Endometrium (tissue), 2 donors: ENCODE measurements at regions not wholly inside any gene's neighbourhood (a gene's known extent, or its start where the extent isn't known, plus 50 kb on each side); places are given as distances from the start of the nearest gene placed in this dataset.
"Not testable (repeated sequence)": the region's sequence is repeated elsewhere in the genome, so short reads cannot be mapped to it uniquely, and the experiment has no call there.

Experiments
- FAIRE-seq: peaks from 2 replicates; lab custom pipeline; 2012; peaks lifted over from hg19 to GRCh38; lab: Jason Lieb, UNC
- donor health status: control.
- donor health status: control.

- FAIRE-seq: no peak
These were observed 249.2 kb downstream of the FRK start for GRCh38 chr6:115811541-115811940.

DNA sequence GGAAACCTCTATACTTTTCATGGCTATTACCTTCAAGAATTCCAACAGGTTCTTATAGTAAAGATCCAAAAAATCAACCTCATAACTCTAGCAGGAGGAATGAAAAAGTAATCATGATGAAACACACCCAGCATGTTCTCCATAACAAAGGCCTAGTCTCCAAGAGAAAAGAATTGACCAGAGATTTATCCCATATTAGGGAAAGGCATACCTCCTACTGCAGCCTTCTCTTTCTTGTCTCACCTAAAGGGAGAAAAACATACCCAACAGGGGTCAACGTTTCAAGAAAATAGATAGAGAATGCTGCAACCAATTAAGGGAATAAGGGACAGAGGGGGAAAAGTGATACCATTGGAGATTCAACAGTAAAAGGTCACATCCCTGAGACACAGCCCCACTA is 262.5 kb downstream of the FRK start:
- FAIRE-seq: no peak

GRCh38 chr6:115796829-115797228 is 263.9 kb downstream of the FRK start:
- FAIRE-seq: no peak

DNA sequence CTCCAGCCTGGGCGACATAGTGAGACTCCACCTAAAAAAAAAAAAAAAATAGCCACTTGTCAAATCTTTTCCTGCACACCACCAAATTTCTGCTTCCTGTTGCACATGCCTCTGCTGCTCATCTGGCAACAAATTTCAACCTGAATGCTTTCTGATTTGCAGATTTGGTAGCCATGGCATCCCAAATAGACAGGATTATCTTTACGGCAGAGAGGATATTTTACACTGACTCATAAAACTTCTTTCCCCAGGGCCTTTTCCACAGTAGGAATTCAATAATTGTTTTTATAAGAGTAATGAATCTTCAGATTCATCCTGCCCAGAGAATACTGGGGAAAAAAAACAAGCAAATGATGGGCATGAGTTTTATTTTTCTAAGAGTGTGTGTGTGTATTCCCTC is 264.6 kb downstream of the FRK start:
- FAIRE-seq: no peak

DNA sequence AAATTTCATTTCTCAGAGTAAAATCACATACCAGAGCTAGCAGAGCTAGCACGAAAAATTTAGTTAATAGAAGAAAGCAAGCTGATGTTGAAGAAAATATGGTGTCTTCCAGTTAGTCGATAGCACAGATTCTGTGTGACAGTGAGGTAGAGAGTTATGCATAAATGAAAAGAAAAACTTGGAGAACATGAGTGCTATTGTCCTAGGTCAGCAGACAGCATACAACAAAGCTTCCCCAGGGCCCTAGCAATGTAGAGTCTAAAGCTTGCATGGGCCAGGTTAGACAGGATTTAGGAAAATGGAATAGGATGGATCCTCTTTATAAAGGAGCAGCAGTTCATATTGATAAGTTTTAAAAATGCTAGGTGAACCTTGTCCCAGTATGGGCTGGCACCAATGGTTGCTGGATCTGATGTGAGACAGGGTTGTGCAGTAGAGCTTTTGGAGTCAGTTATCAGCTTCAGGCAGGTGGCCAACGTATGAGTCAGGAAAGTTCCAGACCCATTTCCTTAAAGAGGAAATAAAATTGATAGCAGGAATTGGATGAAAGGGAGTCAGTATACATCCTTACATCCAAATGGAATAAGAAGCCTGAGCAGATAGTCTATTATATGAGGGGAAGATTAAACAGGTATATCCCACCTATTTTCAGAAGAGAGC is 277.2 kb downstream of the FRK start:
- no peak for FAIRE-seq

- FAIRE-seq: no peak
These were observed 278.1 kb downstream of the FRK start for GRCh38 chr6:115782612-115783011.

DNA sequence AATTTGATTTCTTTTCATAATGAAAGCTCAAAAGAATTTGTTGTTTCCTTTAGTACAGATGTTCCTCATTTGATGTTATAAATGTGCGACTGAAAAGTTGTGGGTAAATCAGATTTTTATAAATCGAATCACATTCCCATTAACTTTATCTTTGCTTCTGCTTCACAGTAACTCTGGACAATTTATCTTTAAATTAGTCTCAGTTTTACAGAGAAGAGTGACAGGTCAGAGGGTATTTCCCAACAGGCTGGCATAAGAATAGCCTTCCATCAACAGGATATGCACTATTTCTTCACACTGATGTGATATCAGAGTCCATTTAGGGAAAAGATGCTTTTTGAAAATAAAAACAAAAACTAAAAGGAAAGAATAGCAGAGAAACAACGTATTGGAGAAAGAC is 286.9 kb downstream of the FRK start:
- FAIRE-seq: no peak

DNA sequence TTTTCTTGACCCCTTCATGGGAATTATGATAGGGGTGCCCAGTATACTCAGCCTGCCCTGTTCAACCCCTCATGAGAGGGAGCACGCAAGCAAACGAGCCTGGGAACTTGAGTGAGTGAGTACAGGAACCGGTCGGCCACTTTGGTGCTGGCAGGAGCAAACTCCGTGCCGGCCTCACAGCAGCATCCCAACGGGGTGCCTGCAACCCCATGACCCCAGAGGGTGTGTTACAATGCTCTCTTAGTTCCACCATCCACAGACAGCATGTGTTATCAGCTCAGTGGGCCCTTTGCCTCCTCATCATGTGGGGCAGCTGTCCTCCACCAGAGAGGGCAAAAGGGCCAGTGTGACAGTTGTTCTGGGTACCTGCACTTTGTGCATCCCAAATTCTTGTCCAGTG is 289.8 kb downstream of the FRK start:
- no peak for FAIRE-seq

GRCh38 chr6:115768500-115768899 is 292.2 kb downstream of the FRK start:
- FAIRE-seq: no peak

DNA sequence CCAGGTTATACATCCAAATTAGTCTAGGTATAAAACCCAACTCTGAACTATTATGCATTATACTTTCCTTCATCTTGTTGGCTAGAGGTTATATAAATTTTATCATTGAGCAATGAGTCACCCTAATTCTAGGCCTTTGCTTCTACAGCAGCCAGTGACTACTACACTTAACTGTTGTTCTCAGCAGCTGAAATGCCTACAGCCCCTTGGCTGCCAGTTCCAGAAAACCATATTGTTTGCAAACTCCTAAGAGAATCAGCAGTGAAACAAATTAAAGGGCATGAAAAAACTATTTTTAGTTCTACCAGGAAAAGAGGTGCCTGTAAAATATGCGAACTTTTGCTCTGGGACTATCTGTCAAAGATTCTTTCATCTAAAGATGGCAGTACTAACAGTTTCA is 292.8 kb downstream of the FRK start:
- no peak for FAIRE-seq

- FAIRE-seq: no peak
These were observed 293.8 kb downstream of the FRK start for GRCh38 chr6:115766745-115767462.

DNA sequence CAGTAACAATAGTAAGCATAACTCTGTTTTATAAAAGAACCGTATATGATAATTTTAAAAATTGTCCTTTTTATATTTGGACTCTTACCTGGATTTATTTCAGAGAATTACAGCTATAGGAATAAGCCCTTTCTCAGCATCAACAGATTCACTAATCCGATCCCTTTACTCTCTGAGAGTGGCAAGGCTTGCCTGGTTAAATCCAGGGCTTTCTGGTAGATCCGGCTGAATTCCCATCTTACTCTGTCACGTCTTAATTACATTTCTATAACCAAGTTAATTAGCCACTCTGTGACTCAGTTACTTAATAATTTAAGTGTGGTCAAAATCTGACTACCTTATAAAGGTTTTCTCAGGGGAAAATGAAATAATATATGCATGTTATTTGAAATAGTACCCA is 294.7 kb downstream of the FRK start:
- FAIRE-seq: no peak

- FAIRE-seq: no peak
These were observed 301.6 kb downstream of the FRK start for GRCh38 chr6:115759051-115759450.

GRCh38 chr6:115753446-115753845 is 307.2 kb downstream of the FRK start:
- no peak for FAIRE-seq

GRCh38 chr6:115750946-115751345 is 309.7 kb downstream of the FRK start:
- FAIRE-seq: no peak

DNA sequence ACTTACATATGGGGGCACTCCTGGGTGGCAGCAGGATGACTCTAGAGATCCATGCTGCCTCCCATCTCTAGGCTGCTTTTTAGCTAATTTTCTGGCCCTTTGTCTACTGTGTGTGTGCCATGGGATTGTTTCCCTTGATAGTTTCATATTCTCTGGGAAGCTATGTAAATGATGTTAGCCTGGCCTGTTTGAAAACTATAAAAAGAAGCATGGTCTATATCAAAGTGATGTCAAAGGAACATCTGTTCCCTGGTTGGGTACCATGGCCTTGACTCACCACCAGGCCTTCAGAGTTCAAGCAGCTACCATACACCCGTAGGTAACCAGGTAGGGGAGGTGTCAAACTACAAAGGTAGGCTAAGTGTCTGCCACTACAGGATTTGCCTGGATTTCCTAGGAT is 310.4 kb downstream of the FRK start:
- no peak for FAIRE-seq

DNA sequence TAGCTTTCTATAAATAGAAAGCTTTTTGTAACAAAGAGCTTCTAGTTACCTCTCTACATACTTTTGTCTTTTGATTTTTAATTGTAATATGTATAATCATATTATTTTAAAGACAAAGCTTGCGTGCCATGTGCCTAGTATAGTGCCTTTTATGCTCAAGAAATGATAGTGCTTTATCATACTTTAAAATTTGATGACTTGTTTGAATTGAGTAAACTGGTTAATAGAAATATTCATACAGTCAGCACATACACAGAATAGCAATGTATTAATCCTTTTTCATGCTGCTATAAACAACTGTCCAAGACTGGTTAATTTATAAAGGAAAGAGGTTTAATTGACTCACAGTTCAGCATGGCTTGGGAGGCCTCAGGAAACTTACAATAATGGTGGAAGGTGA is 313.0 kb downstream of the FRK start:
- no peak for FAIRE-seq

DNA sequence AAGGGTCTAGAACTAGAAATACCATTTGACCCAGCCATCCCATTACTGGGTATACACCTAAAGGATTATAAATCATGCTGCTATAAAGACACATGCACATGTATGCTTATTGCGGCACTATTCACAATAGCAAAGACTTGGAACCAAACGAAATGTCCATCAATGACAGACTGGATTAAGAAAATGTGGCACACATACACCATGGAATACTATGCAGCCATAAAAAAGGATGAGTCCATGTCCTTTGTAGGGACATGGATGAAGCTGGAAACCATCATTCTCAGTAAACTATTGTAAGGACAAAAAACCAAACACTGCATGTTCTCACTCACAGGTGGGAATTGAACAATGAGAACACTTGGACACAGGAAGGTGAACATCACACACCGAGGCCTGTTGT is 314.1 kb downstream of the FRK start:
- not testable (repeated sequence) for FAIRE-seq

DNA sequence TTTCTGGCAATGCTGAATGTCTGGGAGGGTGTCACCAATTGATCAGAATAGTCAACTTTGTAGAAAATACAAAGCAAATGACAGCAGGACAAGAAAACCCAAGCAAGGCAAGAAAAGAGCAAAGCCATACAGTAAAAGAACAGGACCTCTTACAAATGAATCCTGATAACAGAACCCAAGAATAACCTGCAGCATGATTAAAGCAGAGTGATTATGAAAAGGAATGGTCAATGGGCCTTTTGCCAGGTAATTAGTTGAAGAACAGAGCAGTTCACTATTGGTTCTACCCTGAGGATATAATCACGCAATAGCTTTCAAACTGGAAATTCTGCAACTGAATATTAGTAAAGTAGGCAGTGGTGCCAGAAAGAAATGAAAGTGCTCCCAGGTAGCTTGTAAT is 319.8 kb downstream of the FRK start:
- no peak for FAIRE-seq

DNA sequence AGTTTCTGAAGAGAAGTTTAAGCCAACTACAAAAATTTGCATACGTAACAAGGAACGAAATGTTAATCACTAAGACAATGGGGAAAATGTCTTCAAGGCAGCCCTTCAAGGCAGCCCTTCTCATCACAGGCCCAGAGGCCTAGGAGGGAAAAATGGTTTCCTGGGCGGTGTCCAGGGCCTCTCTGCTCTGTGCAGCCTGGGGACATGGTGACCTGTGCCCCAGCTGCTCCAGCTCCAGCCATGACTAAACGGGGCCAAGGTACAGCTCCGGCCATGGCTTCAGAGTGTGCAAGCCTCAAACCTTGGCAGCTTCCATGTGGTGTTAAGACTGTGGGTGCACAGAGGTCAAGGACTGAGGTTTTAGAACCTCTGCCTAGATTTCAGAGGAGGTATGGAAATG is 325.1 kb downstream of the FRK start:
- no peak for FAIRE-seq

- FAIRE-seq: no peak
These were observed 327.3 kb downstream of the FRK start for GRCh38 chr6:115733426-115733825.

DNA sequence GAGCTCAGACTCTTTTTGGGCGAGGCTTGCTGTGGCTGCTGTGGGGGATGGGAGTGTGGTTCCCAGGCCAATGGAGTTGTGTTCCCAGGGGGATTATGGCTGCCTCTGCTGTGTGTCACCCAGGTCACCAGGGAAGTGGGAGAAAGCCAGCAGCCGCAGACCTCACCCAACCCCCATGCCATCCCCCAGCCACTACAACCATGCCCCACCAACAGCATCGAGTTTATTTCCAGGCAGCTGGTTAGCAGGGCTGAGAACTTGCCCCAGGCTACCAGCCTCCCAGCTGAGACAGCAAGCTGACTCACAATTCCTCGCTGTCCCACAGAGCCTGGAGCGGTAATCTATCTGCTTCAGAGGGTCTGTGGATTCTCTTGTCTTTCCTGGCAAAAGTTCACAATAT is 331.7 kb downstream of the FRK start:
- FAIRE-seq: no peak

GRCh38 chr6:115728171-115728570 is 332.5 kb downstream of the FRK start:
- no peak for FAIRE-seq

- no peak for FAIRE-seq
These were observed 339.1 kb downstream of the FRK start for GRCh38 chr6:115721564-115721963.
